ENCODE measurements at regions not wholly inside any gene's neighbourhood (a gene's known extent, or its start where the extent isn't known, plus 50 kb on each side); places are given as distances from the start of the nearest gene placed in this dataset.
"Not testable (repeated sequence)": the region's sequence is repeated elsewhere in the genome, so short reads cannot be mapped to it uniquely, and the experiment has no call there.

- DNase-seq (ENCODE audit: low spot score) = no peak
- in situ Hi-C loops (cut with MboI; ENCODE audit: low sequenced_read_pairs, unreplicated experiment) = no loop called here
- TF ChIP-seq CTCF (IDR thresholded peaks at IDR 0.05; ENCODE audit: borderline replicate concordance, control extremely low read depth, extremely low read depth, insufficient read depth, missing control alignments) = no peak
These were observed 1009.7 kb downstream of the VRK1 start for GRCh38 chr14:97806891-97807290.

- in situ Hi-C loops (cut with MboI; ENCODE audit: low sequenced_read_pairs, unreplicated experiment); DNase-seq (ENCODE audit: low spot score): not testable (repeated sequence)
These were observed 1011.4 kb downstream of the VRK1 start for GRCh38 chr14:97808541-97808940.

- no peak for DNase-seq (ENCODE audit: low spot score)
- in situ Hi-C loops (cut with MboI; ENCODE audit: low sequenced_read_pairs, unreplicated experiment) = no loop called here
- TF ChIP-seq CTCF (IDR thresholded peaks at IDR 0.05; ENCODE audit: borderline replicate concordance, control extremely low read depth, extremely low read depth, insufficient read depth, missing control alignments) = no peak
These were observed 1016.4 kb downstream of the VRK1 start for GRCh38 chr14:97813556-97813955.

- DNase-seq (ENCODE audit: low spot score) = no peak
- TF ChIP-seq CTCF (IDR thresholded peaks at IDR 0.05; ENCODE audit: borderline replicate concordance, control extremely low read depth, extremely low read depth, insufficient read depth, missing control alignments) = no peak
- in situ Hi-C loops (cut with MboI; ENCODE audit: low sequenced_read_pairs, unreplicated experiment) = no loop called here
These were observed 1023.6 kb downstream of the VRK1 start for GRCh38 chr14:97820781-97821180.

- in situ Hi-C loops (cut with MboI; ENCODE audit: low sequenced_read_pairs, unreplicated experiment) = no loop called here
- no peak for TF ChIP-seq CTCF (IDR thresholded peaks at IDR 0.05; ENCODE audit: borderline replicate concordance, control extremely low read depth, extremely low read depth, insufficient read depth, missing control alignments)
- no peak for DNase-seq (ENCODE audit: low spot score)
These were observed 1027.0 kb downstream of the VRK1 start for GRCh38 chr14:97824218-97824617.

GRCh38 chr14:97827746-97828145 is 1030.6 kb downstream of the VRK1 start:
- DNase-seq (ENCODE audit: low spot score) = no peak
- TF ChIP-seq CTCF (IDR thresholded peaks at IDR 0.05; ENCODE audit: borderline replicate concordance, control extremely low read depth, extremely low read depth, insufficient read depth, missing control alignments) = no peak
- in situ Hi-C loops (cut with MboI; ENCODE audit: low sequenced_read_pairs, unreplicated experiment) = no loop called here

GRCh38 chr14:97832776-97833175 is 1035.6 kb downstream of the VRK1 start:
- DNase-seq (ENCODE audit: low spot score) = no peak
- in situ Hi-C loops (cut with MboI; ENCODE audit: low sequenced_read_pairs, unreplicated experiment) = no loop called here
- no peak for TF ChIP-seq CTCF (IDR thresholded peaks at IDR 0.05; ENCODE audit: borderline replicate concordance, control extremely low read depth, extremely low read depth, insufficient read depth, missing control alignments)
